ENCODE measurements at regions not wholly inside any gene's neighbourhood (a gene's known extent, or its start where the extent isn't known, plus 50 kb on each side); places are given as distances from the start of the nearest gene placed in this dataset.

GRCh38 chr9:82208741-82209450, 220.3 kb downstream of the SPATA31D1 start:
- Histone ChIP-seq H3K36me3 (ENCODE audit: insufficient read depth, low read length) (no peaks in the 10 kb centered on the region), H3K4me3 (ENCODE audit: low read length) (no peak overlapping the region), H3K4me2 (ENCODE audit: low read length) (no peak overlapping the region), H3K27me3 (ENCODE audit: insufficient read depth, low read depth, low read length) (no peaks in the 10 kb centered on the region), H3K9ac (ENCODE audit: low read length) (no peak overlapping the region), H3K9me3 (ENCODE audit: low read length) (peaks cover 13% of the 10 kb centered on the region), H3F3A (ENCODE audit: insufficient read depth, low read length, poor library complexity, severe bottlenecking) (no peaks in the 10 kb centered on the region), H4K20me1 (ENCODE audit: insufficient read depth) (no peaks in the 10 kb centered on the region), H2AFZ (ENCODE audit: low read depth, low read length) (no peak overlapping the region), H3K9me2 (ENCODE audit: insufficient read depth, low read length) (no peaks in the 10 kb centered on the region), H3K79me2 (replicated peaks; ENCODE audit: insufficient read depth, low read length) (no peaks in the 10 kb centered on the region), H3K27ac (ENCODE audit: low read length) (no peak overlapping the region)
- TF ChIP-seq SMC3 (conservative IDR thresholded peaks at IDR 0.05; ENCODE audit: poor library complexity) (no peak), EP300 (conservative IDR thresholded peaks at IDR 0.05; ENCODE audit: poor library complexity, severe bottlenecking) (no peak), RAD21 (conservative IDR thresholded peaks at IDR 0.05) (no peak), EZH2 (IDR thresholded peaks at IDR 0.05; ENCODE audit: borderline replicate concordance, insufficient read depth, low read length, poor library complexity, severe bottlenecking) (no peak), MXI1 (conservative IDR thresholded peaks at IDR 0.05; ENCODE audit: poor library complexity, severe bottlenecking) (no peak), REST (IDR thresholded peaks at IDR 0.05; ENCODE audit: borderline replicate concordance) (no peak), POLR2AphosphoS5 (IDR thresholded peaks at IDR 0.05) (no peak), TAF1 (IDR thresholded peaks at IDR 0.05; ENCODE audit: low read depth) (no peak)
- TF ChIP-seq, protein P1, sequence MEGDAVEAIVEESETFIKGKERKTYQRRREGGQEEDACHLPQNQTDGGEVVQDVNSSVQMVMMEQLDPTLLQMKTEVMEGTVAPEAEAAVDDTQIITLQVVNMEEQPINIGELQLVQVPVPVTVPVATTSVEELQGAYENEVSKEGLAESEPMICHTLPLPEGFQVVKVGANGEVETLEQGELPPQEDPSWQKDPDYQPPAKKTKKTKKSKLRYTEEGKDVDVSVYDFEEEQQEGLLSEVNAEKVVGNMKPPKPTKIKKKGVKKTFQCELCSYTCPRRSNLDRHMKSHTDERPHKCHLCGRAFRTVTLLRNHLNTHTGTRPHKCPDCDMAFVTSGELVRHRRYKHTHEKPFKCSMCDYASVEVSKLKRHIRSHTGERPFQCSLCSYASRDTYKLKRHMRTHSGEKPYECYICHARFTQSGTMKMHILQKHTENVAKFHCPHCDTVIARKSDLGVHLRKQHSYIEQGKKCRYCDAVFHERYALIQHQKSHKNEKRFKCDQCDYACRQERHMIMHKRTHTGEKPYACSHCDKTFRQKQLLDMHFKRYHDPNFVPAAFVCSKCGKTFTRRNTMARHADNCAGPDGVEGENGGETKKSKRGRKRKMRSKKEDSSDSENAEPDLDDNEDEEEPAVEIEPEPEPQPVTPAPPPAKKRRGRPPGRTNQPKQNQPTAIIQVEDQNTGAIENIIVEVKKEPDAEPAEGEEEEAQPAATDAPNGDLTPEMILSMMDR (IDR thresholded peaks at IDR 0.05; ENCODE audit: poor library complexity, severe bottlenecking): no peak

GRCh38 chr9:82209797-82210470, 221.4 kb downstream of the SPATA31D1 start:
- Histone ChIP-seq H3F3A (ENCODE audit: insufficient read depth, low read length, poor library complexity, severe bottlenecking) (no peaks in the 10 kb centered on the region), H3K9me2 (ENCODE audit: insufficient read depth, low read length) (no peaks in the 10 kb centered on the region), H3K79me2 (replicated peaks; ENCODE audit: insufficient read depth, low read length) (no peaks in the 10 kb centered on the region), H3K9me3 (ENCODE audit: low read length) (peaks cover 13% of the 10 kb centered on the region), H3K27me3 (ENCODE audit: insufficient read depth, low read depth, low read length) (no peaks in the 10 kb centered on the region), H3K4me3 (ENCODE audit: low read length) (no peak overlapping the region), H2AFZ (ENCODE audit: low read depth, low read length) (no peak overlapping the region), H3K36me3 (ENCODE audit: insufficient read depth, low read length) (no peaks in the 10 kb centered on the region), H4K20me1 (ENCODE audit: insufficient read depth) (no peaks in the 10 kb centered on the region), H3K9ac (ENCODE audit: low read length) (no peak overlapping the region), H3K4me2 (ENCODE audit: low read length) (no peak overlapping the region), H3K27ac (ENCODE audit: low read length) (no peak overlapping the region)
- no peak for TF ChIP-seq EZH2 (IDR thresholded peaks at IDR 0.05; ENCODE audit: borderline replicate concordance, insufficient read depth, low read length, poor library complexity, severe bottlenecking)
- TF ChIP-seq, protein P1 (IDR thresholded peaks at IDR 0.05; ENCODE audit: poor library complexity, severe bottlenecking): no peak
- no peak for TF ChIP-seq POLR2AphosphoS5 (IDR thresholded peaks at IDR 0.05)
- TF ChIP-seq REST (IDR thresholded peaks at IDR 0.05; ENCODE audit: borderline replicate concordance): no peak
- TF ChIP-seq RAD21 (conservative IDR thresholded peaks at IDR 0.05): no peak
- no peak for TF ChIP-seq SMC3 (conservative IDR thresholded peaks at IDR 0.05; ENCODE audit: poor library complexity)
- no peak for TF ChIP-seq TAF1 (IDR thresholded peaks at IDR 0.05; ENCODE audit: low read depth)
